Activated CD4-positive, alpha-beta T cell treated with anti-CD3 and anti-CD28 coated beads, Interleukin-2, Interleukin-4, amounts not matched to agents 100 ng/mL and 50 ng/mL, durations not matched to agents 16 hours and 8 hours (primary cell): ENCODE measurements at regions not wholly inside any gene's neighbourhood (a gene's known extent, or its start where the extent isn't known, plus 50 kb on each side); places are given as distances from the start of the nearest gene placed in this dataset.

Experiments used
- DNase-seq: peaks from one replicate; pipeline ENCODE4 v3.0.0-alpha.2; 2020; ENCODE audit warnings: low spot score

- no peak for DNase-seq
These were observed 183.3 kb upstream of the ZBTB20 start for GRCh38 chr3:115330430-115330829.

GRCh38 chr3:115332998-115333397 lies 185.9 kb upstream of the ZBTB20 start:
- no peak for DNase-seq

GRCh38 chr3:115336836-115337235 lies 189.7 kb upstream of the ZBTB20 start:
- no peak for DNase-seq

GRCh38 chr3:115340586-115340985 lies 193.5 kb upstream of the ZBTB20 start:
- DNase-seq = no peak

GRCh38 chr3:115341208-115341607 lies 194.1 kb upstream of the ZBTB20 start:
- DNase-seq = peak; percentile 24

- no peak for DNase-seq
These were observed 200.6 kb upstream of the ZBTB20 start for GRCh38 chr3:115347737-115348136.

GRCh38 chr3:115348412-115348811 lies 201.3 kb upstream of the ZBTB20 start:
- no peak for DNase-seq

GRCh38 chr3:115348951-115349745 lies 202.1 kb upstream of the ZBTB20 start:
- no peak for DNase-seq

- DNase-seq = no peak
These were observed 203.5 kb upstream of the ZBTB20 start for GRCh38 chr3:115350606-115351005.

- DNase-seq = no peak
These were observed 204.1 kb upstream of the ZBTB20 start for GRCh38 chr3:115351193-115351592.

- DNase-seq = no peak
These were observed 206.9 kb upstream of the ZBTB20 start for GRCh38 chr3:115354010-115354409.

- no peak for DNase-seq
These were observed 210.4 kb upstream of the ZBTB20 start for GRCh38 chr3:115357456-115357855.

- peak; percentile 21 for DNase-seq
These were observed 212.4 kb upstream of the ZBTB20 start for GRCh38 chr3:115359536-115359935.

GRCh38 chr3:115361806-115362205 lies 214.7 kb upstream of the ZBTB20 start:
- DNase-seq = no peak

- DNase-seq = no peak
These were observed 216.0 kb upstream of the ZBTB20 start for GRCh38 chr3:115363071-115363470.

GRCh38 chr3:115369021-115369420 lies 221.9 kb upstream of the ZBTB20 start:
- no peak for DNase-seq

- no peak for DNase-seq
These were observed 228.3 kb upstream of the ZBTB20 start for GRCh38 chr3:115375362-115375761.

GRCh38 chr3:115380883-115381572 lies 233.9 kb upstream of the ZBTB20 start:
- DNase-seq = no peak

- DNase-seq = no peak
These were observed 234.5 kb upstream of the ZBTB20 start for GRCh38 chr3:115381573-115381912.

- DNase-seq = no peak
These were observed 234.8 kb upstream of the ZBTB20 start for GRCh38 chr3:115381931-115382330.

- no peak for DNase-seq
These were observed 237.3 kb upstream of the ZBTB20 start for GRCh38 chr3:115384381-115384780.

- no peak for DNase-seq
These were observed 237.3 kb upstream of the GAP43 start for GRCh38 chr3:115385774-115386730.

GRCh38 chr3:115388166-115388565 lies 235.1 kb upstream of the GAP43 start:
- no peak for DNase-seq
